WTC11 (cell line): ENCODE measurements at regions not wholly inside any gene's neighbourhood (a gene's known extent, or its start where the extent isn't known, plus 50 kb on each side); places are given as distances from the start of the nearest gene placed in this dataset.

Source experiments
- ATAC-seq: fragments of 200-7000 bp; cut with Tn5 transposase; 2 replicates; pipeline ENCODE4 v1.10.0; 2021; ENCODE audit warnings: mild to moderate bottlenecking, moderate library complexity
- CTCF ChIA-PET: fragments of 300-600 bp; sonication (Branson Sonifier 250); formaldehyde crosslinking; loops from one replicate; lab custom pipeline; 2021; ENCODE audit warnings: antibody characterized with exemption; lab: Charles Lee
- POLR2A ChIA-PET: fragments of 350-600 bp; sonication (Branson Sonifier 250); formaldehyde crosslinking; loops from one replicate; lab custom pipeline; 2021; ENCODE audit warnings: antibody characterized with exemption; lab: Charles Lee
- DNase-seq: peaks from one replicate; pipeline ENCODE4 v3.0.0; 2021; ENCODE audit warnings: low spot score
- H3K27ac Mint-ChIP-seq: 2 replicates; pipeline ENCODE4 v1.8.0; 2021; ENCODE audit warnings: mixed read lengths
- H3K27me3 Mint-ChIP-seq: 2 replicates; pipeline ENCODE4 v1.8.0; 2021; ENCODE audit warnings: low read depth, mild to moderate bottlenecking, moderate library complexity, mixed read lengths
- H3K36me3 Mint-ChIP-seq: 2 replicates; pipeline ENCODE4 v1.8.0; 2021; ENCODE audit warnings: mixed read lengths
- H3K4me1 Mint-ChIP-seq: 2 replicates; pipeline ENCODE4 v1.8.0; 2022; ENCODE audit warnings: mixed read lengths
- H3K4me3 Mint-ChIP-seq: 2 replicates; pipeline ENCODE4 v1.8.0; 2021; ENCODE audit warnings: mild to moderate bottlenecking, moderate library complexity, mixed read lengths
- H3K9me3 Mint-ChIP-seq: 2 replicates; pipeline ENCODE4 v1.8.0; 2021; ENCODE audit warnings: mixed read lengths
- AR ChIP-seq: fragments of 250-450 bp; sonication (Bioruptor Pico); IDR thresholded peaks from 2 replicates; pipeline ENCODE4 v1.9.0; 2021; ENCODE audit warnings: mild to moderate bottlenecking
- ARID4B ChIP-seq: sonication (generic); formaldehyde crosslinking; IDR thresholded peaks from 2 replicates; pipeline ENCODE4 v1.8.0; 2023; ENCODE audit warnings: missing genetic modification reagents, mild to moderate bottlenecking, borderline replicate concordance
- CREB1 ChIP-seq: sonication (generic); formaldehyde crosslinking; IDR thresholded peaks from 2 replicates; pipeline ENCODE4 v1.8.0; 2023; ENCODE audit warnings: mild to moderate bottlenecking, missing genetic modification reagents
- EMX1 ChIP-seq: fragments of 250-450 bp; sonication (Bioruptor Pico); IDR thresholded peaks from 2 replicates; pipeline ENCODE4 v1.8.0; 2021; ENCODE audit warnings: mild to moderate bottlenecking
- ESRRA ChIP-seq: sonication (generic); formaldehyde crosslinking; IDR thresholded peaks from 2 replicates; pipeline ENCODE4 v1.8.1; 2022; ENCODE audit warnings: mild to moderate bottlenecking, missing genetic modification reagents, borderline replicate concordance
- FOXK1 ChIP-seq: sonication (generic); formaldehyde crosslinking; IDR thresholded peaks from 2 replicates; pipeline ENCODE4 v1.8.0; 2022; ENCODE audit warnings: mild to moderate bottlenecking, moderate library complexity, missing genetic modification reagents
- FOXP1 ChIP-seq: sonication (generic); formaldehyde crosslinking; IDR thresholded peaks from 2 replicates; pipeline ENCODE4 v1.8.0; 2022; ENCODE audit warnings: missing genetic modification reagents, mild to moderate bottlenecking, moderate library complexity, borderline replicate concordance
- GRHL2 ChIP-seq: fragments of 250-450 bp; sonication (Bioruptor Pico); IDR thresholded peaks from 2 replicates; pipeline ENCODE4 v1.8.0; 2022; ENCODE audit warnings: mild to moderate bottlenecking, moderate library complexity; ENCODE audit not compliant: insufficient replicate concordance, severe bottlenecking
- HMGA2 ChIP-seq: fragments of 250-450 bp; sonication (Bioruptor Pico); IDR thresholded peaks from 2 replicates; pipeline ENCODE4 v1.4.0; 2021; ENCODE audit warnings: mild to moderate bottlenecking, moderate library complexity
- IRF2 ChIP-seq: sonication (generic); formaldehyde crosslinking; IDR thresholded peaks from 2 replicates; pipeline ENCODE4 v1.8.0; 2022; ENCODE audit warnings: low read depth, missing genetic modification reagents, borderline replicate concordance
- KAT7 ChIP-seq: sonication (generic); formaldehyde crosslinking; IDR thresholded peaks from 2 replicates; pipeline ENCODE4 v1.8.1; 2023; ENCODE audit warnings: missing genetic modification reagents, mild to moderate bottlenecking, borderline replicate concordance
- NR1H2 ChIP-seq: sonication (generic); formaldehyde crosslinking; IDR thresholded peaks from 2 replicates; pipeline ENCODE4 v1.9.0; 2021; ENCODE audit warnings: mild to moderate bottlenecking, moderate library complexity, missing genetic modification reagents
- OVOL2 ChIP-seq: fragments of 250-450 bp; sonication (Bioruptor Pico); IDR thresholded peaks from 2 replicates; pipeline ENCODE4 v1.9.0; 2021; ENCODE audit warnings: mild to moderate bottlenecking, borderline replicate concordance
- SMAD3 ChIP-seq: sonication (generic); formaldehyde crosslinking; IDR thresholded peaks from 2 replicates; pipeline ENCODE4 v1.8.0; 2022; ENCODE audit warnings: missing genetic modification reagents, mild to moderate bottlenecking, borderline replicate concordance
- SOX15 ChIP-seq: fragments of 250-450 bp; sonication (Bioruptor Pico); IDR thresholded peaks from 2 replicates; pipeline ENCODE4 v1.9.0; 2021; ENCODE audit warnings: mild to moderate bottlenecking
- ZNF263 ChIP-seq: sonication (generic); formaldehyde crosslinking; IDR thresholded peaks from 2 replicates; pipeline ENCODE4 v1.8.1; 2022; ENCODE audit warnings: low read depth, mild to moderate bottlenecking, moderate library complexity, missing genetic modification reagents
- TF ChIP-seq, protein P1 (sequence below): fragments of 250-450 bp; sonication (Bioruptor Pico); IDR thresholded peaks from 2 replicates; pipeline ENCODE4 v2.1.2; 2022; ENCODE audit warnings: mild to moderate bottlenecking, moderate library complexity
- TF ChIP-seq, protein P2 (sequence below): fragments of 250-450 bp; sonication (Bioruptor Pico); IDR thresholded peaks from 2 replicates; pipeline ENCODE4 v1.9.0; 2021; ENCODE audit warnings: mild to moderate bottlenecking, borderline replicate concordance

DNA sequence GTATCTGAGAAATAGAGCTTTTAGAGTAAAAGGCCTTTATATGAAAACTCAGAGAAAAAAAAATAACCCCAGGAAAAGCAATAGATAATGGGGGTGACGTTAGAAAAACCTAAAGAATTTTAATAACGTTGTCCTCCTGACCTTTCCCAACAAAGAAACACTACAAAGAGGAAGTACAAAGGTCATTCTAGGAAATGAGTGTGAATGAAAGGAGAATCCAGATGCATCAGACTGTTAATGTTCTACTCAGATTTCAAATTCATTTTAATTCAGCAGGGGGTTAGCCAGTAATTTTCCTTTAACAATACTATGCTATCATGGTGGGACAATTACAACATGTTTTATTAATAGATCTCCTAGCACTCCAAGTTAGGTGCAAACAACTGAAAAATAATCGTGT is 73.8 kb upstream of the CDK1 start:
- peaks cover 12% of the 10 kb centered on the region for H3K4me1 Mint-ChIP-seq
- TF ChIP-seq SMAD3 (CRISPR knock-in tag) = no peak
- no peak for TF ChIP-seq CREB1 (CRISPR knock-in tag)
- no peak for TF ChIP-seq ESRRA (CRISPR knock-in tag)
- no peak for TF ChIP-seq ZNF263 (CRISPR knock-in tag)
- TF ChIP-seq NR1H2 (CRISPR knock-in tag) = no peak
- no peak for TF ChIP-seq HMGA2 (CRISPR knock-in tag)
- no peak for TF ChIP-seq FOXK1 (CRISPR knock-in tag)
- TF ChIP-seq, all 79 proteins: peak for 0
- ChIA-PET POLR2A (no interaction called here), CTCF (no interaction called here)
- Mint-ChIP-seq H3K9me3 (peaks cover 19% of the 10 kb centered on the region), H3K36me3 (peaks cover 20% of the 10 kb centered on the region), H3K27me3 (no peaks in the 10 kb centered on the region; the same call in 1 of the 2 replicates), H3K27ac (peak overlapping the region; percentile 48; the same call in 1 of the 2 replicates), H3K4me3 (no peak overlapping the region)
- ATAC-seq (no peak), DNase-seq (no peak)

DNA sequence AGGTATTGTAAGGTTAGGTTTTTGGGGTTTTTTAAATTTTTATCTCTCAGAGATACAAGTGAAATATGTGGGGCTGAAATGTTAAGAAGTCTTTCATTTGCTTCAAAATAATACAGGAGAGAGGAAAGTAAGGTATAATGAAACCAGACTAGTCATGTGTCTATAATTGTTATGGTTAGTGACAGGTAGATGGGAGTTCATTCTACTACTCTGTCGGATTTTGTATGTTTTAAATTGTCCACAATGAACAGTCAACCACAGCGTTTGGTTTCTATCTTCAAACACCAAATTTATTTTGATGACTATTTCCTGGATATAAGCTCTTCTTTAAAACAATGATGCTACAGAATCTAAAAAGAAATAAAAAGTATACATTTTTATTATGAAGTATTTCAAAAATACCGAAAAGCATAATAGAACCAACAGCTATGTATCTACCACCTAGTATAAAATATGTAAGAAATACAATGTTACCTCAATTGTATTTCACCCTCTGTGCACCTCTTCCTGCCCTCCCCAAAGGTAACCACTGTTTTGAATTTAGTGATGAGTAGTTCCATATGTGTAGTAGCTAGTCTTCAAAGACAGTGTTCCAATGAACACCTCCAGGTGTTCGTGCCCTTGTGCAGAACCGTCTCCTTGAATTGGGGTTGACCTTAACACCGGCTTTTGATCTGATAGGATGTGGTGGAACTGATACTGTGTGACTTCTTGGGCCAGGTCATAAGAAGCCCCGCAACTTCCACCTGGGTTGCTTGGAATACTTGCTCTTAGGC is 74.8 kb upstream of the CDK1 start:
- ATAC-seq (no peak), DNase-seq (no peak)
- Mint-ChIP-seq H3K36me3 (peaks cover 23% of the 10 kb centered on the region), H3K27ac (no peak overlapping the region), H3K9me3 (peaks cover 19% of the 10 kb centered on the region), H3K4me3 (no peak overlapping the region), H3K27me3 (no peaks in the 10 kb centered on the region; the same call in 1 of the 2 replicates), H3K4me1 (peaks cover 12% of the 10 kb centered on the region)
- POLR2A ChIA-PET = no interaction called here
- CTCF ChIA-PET = no interaction called here
- no peak for TF ChIP-seq EMX1 (CRISPR knock-in tag)
- no peak for TF ChIP-seq IRF2 (CRISPR knock-in tag)
- TF ChIP-seq AR (CRISPR knock-in tag) = no peak
- no peak for TF ChIP-seq OVOL2
- TF ChIP-seq ARID4B = no peak
- TF ChIP-seq SOX15 = no peak
- TF ChIP-seq GRHL2 (CRISPR knock-in tag) = no peak
- TF ChIP-seq, protein P1, sequence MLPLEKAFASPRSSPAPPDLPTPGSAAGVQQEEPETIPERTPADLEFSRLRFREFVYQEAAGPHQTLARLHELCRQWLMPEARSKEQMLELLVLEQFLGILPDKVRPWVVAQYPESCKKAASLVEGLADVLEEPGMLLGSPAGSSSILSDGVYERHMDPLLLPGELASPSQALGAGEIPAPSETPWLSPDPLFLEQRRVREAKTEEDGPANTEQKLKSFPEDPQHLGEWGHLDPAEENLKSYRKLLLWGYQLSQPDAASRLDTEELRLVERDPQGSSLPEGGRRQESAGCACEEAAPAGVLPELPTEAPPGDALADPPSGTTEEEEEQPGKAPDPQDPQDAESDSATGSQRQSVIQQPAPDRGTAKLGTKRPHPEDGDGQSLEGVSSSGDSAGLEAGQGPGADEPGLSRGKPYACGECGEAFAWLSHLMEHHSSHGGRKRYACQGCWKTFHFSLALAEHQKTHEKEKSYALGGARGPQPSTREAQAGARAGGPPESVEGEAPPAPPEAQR (CRISPR knock-in tag) = no peak
- TF ChIP-seq KAT7 = no peak
- no peak for TF ChIP-seq ZNF263 (CRISPR knock-in tag)
- TF ChIP-seq, protein P2, sequence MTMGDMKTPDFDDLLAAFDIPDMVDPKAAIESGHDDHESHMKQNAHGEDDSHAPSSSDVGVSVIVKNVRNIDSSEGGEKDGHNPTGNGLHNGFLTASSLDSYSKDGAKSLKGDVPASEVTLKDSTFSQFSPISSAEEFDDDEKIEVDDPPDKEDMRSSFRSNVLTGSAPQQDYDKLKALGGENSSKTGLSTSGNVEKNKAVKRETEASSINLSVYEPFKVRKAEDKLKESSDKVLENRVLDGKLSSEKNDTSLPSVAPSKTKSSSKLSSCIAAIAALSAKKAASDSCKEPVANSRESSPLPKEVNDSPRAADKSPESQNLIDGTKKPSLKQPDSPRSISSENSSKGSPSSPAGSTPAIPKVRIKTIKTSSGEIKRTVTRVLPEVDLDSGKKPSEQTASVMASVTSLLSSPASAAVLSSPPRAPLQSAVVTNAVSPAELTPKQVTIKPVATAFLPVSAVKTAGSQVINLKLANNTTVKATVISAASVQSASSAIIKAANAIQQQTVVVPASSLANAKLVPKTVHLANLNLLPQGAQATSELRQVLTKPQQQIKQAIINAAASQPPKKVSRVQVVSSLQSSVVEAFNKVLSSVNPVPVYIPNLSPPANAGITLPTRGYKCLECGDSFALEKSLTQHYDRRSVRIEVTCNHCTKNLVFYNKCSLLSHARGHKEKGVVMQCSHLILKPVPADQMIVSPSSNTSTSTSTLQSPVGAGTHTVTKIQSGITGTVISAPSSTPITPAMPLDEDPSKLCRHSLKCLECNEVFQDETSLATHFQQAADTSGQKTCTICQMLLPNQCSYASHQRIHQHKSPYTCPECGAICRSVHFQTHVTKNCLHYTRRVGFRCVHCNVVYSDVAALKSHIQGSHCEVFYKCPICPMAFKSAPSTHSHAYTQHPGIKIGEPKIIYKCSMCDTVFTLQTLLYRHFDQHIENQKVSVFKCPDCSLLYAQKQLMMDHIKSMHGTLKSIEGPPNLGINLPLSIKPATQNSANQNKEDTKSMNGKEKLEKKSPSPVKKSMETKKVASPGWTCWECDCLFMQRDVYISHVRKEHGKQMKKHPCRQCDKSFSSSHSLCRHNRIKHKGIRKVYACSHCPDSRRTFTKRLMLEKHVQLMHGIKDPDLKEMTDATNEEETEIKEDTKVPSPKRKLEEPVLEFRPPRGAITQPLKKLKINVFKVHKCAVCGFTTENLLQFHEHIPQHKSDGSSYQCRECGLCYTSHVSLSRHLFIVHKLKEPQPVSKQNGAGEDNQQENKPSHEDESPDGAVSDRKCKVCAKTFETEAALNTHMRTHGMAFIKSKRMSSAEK (CRISPR knock-in tag) = no peak
- no peak for TF ChIP-seq FOXP1 (CRISPR knock-in tag)
